ENCODE measurements at regions not wholly inside any gene's neighbourhood (a gene's known extent, or its start where the extent isn't known, plus 50 kb on each side); places are given as distances from the start of the nearest gene placed in this dataset.

GRCh38 chr20:41719151-41719550 is 101.0 kb upstream of the CHD6 start:
- Histone ChIP-seq H3K4me2 (ENCODE audit: low read depth, low read length) (no peak overlapping the region), H2AFZ (ENCODE audit: low read length) (no peak overlapping the region), H3K9me2 (replicated peaks; ENCODE audit: insufficient read depth, low read length) (no peaks in the 10 kb centered on the region), H3K36me3 (replicated peaks; ENCODE audit: insufficient read depth, low read length) (no peaks in the 10 kb centered on the region), H3K4me1 (ENCODE audit: low read length) (no peaks in the 10 kb centered on the region), H3F3A (ENCODE audit: insufficient read depth, low read length) (no peaks in the 10 kb centered on the region), H3K4me3 (ENCODE audit: low read length) (no peak overlapping the region), H4K20me1 (ENCODE audit: insufficient read depth, low read length) (no peaks in the 10 kb centered on the region), H3K79me2 (ENCODE audit: low read length) (no peaks in the 10 kb centered on the region), H3K9ac (ENCODE audit: low read length) (no peak overlapping the region), H3K27me3 (replicated peaks; ENCODE audit: insufficient read depth, low read length) (no peaks in the 10 kb centered on the region), H3K9me3 (replicated peaks; ENCODE audit: insufficient read depth, low read length) (no peaks in the 10 kb centered on the region), H3K27ac (ENCODE audit: low read length) (no peak overlapping the region)
- TF ChIP-seq EZH2 (optimal IDR thresholded peaks at IDR 0.05; ENCODE audit: low read depth, low read length): no peak
- TF ChIP-seq, protein P1, sequence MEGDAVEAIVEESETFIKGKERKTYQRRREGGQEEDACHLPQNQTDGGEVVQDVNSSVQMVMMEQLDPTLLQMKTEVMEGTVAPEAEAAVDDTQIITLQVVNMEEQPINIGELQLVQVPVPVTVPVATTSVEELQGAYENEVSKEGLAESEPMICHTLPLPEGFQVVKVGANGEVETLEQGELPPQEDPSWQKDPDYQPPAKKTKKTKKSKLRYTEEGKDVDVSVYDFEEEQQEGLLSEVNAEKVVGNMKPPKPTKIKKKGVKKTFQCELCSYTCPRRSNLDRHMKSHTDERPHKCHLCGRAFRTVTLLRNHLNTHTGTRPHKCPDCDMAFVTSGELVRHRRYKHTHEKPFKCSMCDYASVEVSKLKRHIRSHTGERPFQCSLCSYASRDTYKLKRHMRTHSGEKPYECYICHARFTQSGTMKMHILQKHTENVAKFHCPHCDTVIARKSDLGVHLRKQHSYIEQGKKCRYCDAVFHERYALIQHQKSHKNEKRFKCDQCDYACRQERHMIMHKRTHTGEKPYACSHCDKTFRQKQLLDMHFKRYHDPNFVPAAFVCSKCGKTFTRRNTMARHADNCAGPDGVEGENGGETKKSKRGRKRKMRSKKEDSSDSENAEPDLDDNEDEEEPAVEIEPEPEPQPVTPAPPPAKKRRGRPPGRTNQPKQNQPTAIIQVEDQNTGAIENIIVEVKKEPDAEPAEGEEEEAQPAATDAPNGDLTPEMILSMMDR (IDR thresholded peaks at IDR 0.05; ENCODE audit: low read length): no peak
- TF ChIP-seq EZH2phosphoT487 (IDR thresholded peaks at IDR 0.05; ENCODE audit: low read length): no peak
- DNase-seq: no peak

DNA sequence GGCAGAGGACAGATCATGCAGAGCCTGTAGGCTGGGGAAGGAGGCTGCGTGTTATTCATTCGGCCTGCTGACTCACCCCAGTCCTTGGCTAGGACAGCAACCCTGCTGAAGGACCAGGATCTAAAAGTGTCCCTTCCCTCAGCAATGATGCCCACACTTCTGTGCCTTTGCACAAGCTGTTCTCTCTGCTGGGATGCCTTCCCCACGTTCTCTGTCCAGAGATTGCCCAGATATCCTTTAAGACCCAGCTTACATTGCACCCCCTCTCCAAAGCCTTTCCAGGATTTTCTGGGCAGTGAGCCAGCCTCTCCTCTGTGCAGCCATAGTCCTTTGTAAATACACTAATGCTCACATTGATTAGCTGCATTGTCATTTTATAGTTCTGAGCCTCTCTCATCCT is 99.3 kb upstream of the CHD6 start:
- Histone ChIP-seq H3K9me2 (replicated peaks; ENCODE audit: insufficient read depth, low read length) (no peaks in the 10 kb centered on the region), H3K9ac (ENCODE audit: low read length) (no peak overlapping the region), H3K36me3 (replicated peaks; ENCODE audit: insufficient read depth, low read length) (no peaks in the 10 kb centered on the region), H3K9me3 (replicated peaks; ENCODE audit: insufficient read depth, low read length) (no peaks in the 10 kb centered on the region), H3K27me3 (replicated peaks; ENCODE audit: insufficient read depth, low read length) (no peaks in the 10 kb centered on the region), H3K27ac (ENCODE audit: low read length) (no peak overlapping the region), H3F3A (ENCODE audit: insufficient read depth, low read length) (no peaks in the 10 kb centered on the region), H3K4me2 (ENCODE audit: low read depth, low read length) (no peak overlapping the region), H4K20me1 (ENCODE audit: insufficient read depth, low read length) (no peaks in the 10 kb centered on the region), H2AFZ (ENCODE audit: low read length) (no peak overlapping the region), H3K79me2 (ENCODE audit: low read length) (no peaks in the 10 kb centered on the region), H3K4me1 (ENCODE audit: low read length) (no peaks in the 10 kb centered on the region), H3K4me3 (ENCODE audit: low read length) (no peak overlapping the region)
- no peak for DNase-seq
- no peak for TF ChIP-seq EZH2 (optimal IDR thresholded peaks at IDR 0.05; ENCODE audit: low read depth, low read length)
- no peak for TF ChIP-seq EZH2phosphoT487 (IDR thresholded peaks at IDR 0.05; ENCODE audit: low read length)
- TF ChIP-seq, protein P1 (IDR thresholded peaks at IDR 0.05; ENCODE audit: low read length): no peak

- Histone ChIP-seq H2AFZ (ENCODE audit: low read length) (no peak overlapping the region), H3K36me3 (replicated peaks; ENCODE audit: insufficient read depth, low read length) (no peaks in the 10 kb centered on the region), H3K4me1 (ENCODE audit: low read length) (no peaks in the 10 kb centered on the region), H3K9me2 (replicated peaks; ENCODE audit: insufficient read depth, low read length) (no peaks in the 10 kb centered on the region), H3K79me2 (ENCODE audit: low read length) (no peaks in the 10 kb centered on the region), H3K4me2 (ENCODE audit: low read depth, low read length) (no peak overlapping the region), H3K9ac (ENCODE audit: low read length) (no peak overlapping the region), H3K9me3 (replicated peaks; ENCODE audit: insufficient read depth, low read length) (no peaks in the 10 kb centered on the region), H3K27me3 (replicated peaks; ENCODE audit: insufficient read depth, low read length) (no peaks in the 10 kb centered on the region), H3F3A (ENCODE audit: insufficient read depth, low read length) (no peaks in the 10 kb centered on the region), H3K27ac (ENCODE audit: low read length) (no peak overlapping the region), H4K20me1 (ENCODE audit: insufficient read depth, low read length) (no peaks in the 10 kb centered on the region), H3K4me3 (ENCODE audit: low read length) (no peak overlapping the region)
- no peak for DNase-seq
- TF ChIP-seq EZH2 (optimal IDR thresholded peaks at IDR 0.05; ENCODE audit: low read depth, low read length) (no peak), EZH2phosphoT487 (IDR thresholded peaks at IDR 0.05; ENCODE audit: low read length) (no peak)
- TF ChIP-seq, protein P1 (IDR thresholded peaks at IDR 0.05; ENCODE audit: low read length): no peak
These were observed 98.7 kb upstream of the CHD6 start for GRCh38 chr20:41716911-41717310.
